ENCODE measurements at regions not wholly inside any gene's neighbourhood (a gene's known extent, or its start where the extent isn't known, plus 50 kb on each side); places are given as distances from the start of the nearest gene placed in this dataset.

DNA sequence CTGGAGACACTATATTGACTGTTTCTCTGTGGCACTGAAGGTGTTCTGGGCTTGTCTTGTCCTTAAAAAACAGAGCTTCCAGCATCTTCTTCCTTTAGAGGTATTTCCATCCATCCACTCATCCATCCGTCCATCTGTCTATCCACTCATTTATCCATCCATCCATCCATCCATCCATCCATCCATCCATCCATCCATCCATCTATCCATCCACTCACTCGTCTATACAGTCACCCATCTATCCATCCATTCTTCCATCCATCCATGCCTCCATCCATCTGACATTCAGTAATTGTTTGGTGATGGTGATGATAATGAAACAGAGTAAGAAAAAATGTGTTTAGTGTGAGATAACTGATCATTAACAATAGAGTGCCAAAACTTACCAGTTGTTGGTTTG, 334.8 kb downstream of the NSG2 start:
- no peak for DNase-seq (ENCODE audit: extremely low read depth, insufficient read length)
- TF ChIP-seq, protein P1, sequence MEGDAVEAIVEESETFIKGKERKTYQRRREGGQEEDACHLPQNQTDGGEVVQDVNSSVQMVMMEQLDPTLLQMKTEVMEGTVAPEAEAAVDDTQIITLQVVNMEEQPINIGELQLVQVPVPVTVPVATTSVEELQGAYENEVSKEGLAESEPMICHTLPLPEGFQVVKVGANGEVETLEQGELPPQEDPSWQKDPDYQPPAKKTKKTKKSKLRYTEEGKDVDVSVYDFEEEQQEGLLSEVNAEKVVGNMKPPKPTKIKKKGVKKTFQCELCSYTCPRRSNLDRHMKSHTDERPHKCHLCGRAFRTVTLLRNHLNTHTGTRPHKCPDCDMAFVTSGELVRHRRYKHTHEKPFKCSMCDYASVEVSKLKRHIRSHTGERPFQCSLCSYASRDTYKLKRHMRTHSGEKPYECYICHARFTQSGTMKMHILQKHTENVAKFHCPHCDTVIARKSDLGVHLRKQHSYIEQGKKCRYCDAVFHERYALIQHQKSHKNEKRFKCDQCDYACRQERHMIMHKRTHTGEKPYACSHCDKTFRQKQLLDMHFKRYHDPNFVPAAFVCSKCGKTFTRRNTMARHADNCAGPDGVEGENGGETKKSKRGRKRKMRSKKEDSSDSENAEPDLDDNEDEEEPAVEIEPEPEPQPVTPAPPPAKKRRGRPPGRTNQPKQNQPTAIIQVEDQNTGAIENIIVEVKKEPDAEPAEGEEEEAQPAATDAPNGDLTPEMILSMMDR (IDR thresholded peaks at IDR 0.05; ENCODE audit: insufficient read depth, low read length, poor library complexity, severe bottlenecking): no peak
- no peaks in the 10 kb centered on the region for H3K36me3 ChIP-seq (ENCODE audit: control insufficient read depth, insufficient read depth, low read length)
- no peak overlapping the region for H3K4me3 ChIP-seq (replicated peaks; ENCODE audit: low read depth, low read length)
- H3K27me3 ChIP-seq (replicated peaks; ENCODE audit: control insufficient read depth, insufficient read depth, low read length): no peaks in the 10 kb centered on the region

DNA sequence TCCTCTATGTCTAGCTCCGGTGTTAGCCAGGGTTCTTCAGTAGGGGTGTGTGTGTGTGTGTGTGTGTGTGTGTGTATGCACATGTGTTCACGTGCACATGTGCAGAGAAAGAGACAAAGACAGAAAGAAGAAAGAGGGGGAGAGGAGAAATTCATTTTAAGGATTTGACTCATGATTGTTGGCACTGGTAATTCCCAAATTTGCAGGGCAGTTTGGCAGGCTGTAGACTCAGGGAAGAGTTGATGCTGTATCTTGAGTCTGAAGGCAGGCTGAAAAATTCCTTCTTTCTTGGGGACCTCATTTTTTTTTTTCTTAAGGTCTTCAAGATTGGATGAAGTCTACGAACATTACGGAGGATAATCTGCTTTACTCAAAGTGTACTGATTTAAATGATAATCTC, 335.7 kb downstream of the NSG2 start:
- Histone ChIP-seq H3K36me3 (ENCODE audit: control insufficient read depth, insufficient read depth, low read length) (no peaks in the 10 kb centered on the region), H3K4me3 (replicated peaks; ENCODE audit: low read depth, low read length) (no peak overlapping the region), H3K27me3 (replicated peaks; ENCODE audit: control insufficient read depth, insufficient read depth, low read length) (no peaks in the 10 kb centered on the region)
- TF ChIP-seq, protein P1 (IDR thresholded peaks at IDR 0.05; ENCODE audit: insufficient read depth, low read length, poor library complexity, severe bottlenecking): no peak
- no peak for DNase-seq (ENCODE audit: extremely low read depth, insufficient read length)

GRCh38 chr5:174383210-174384167, 338.0 kb downstream of the NSG2 start:
- Histone ChIP-seq H3K4me3 (replicated peaks; ENCODE audit: low read depth, low read length) (no peak overlapping the region), H3K27me3 (replicated peaks; ENCODE audit: control insufficient read depth, insufficient read depth, low read length) (no peaks in the 10 kb centered on the region), H3K36me3 (ENCODE audit: control insufficient read depth, insufficient read depth, low read length) (no peaks in the 10 kb centered on the region)
- no peak for DNase-seq (ENCODE audit: extremely low read depth, insufficient read length)
- TF ChIP-seq, protein P1 (IDR thresholded peaks at IDR 0.05; ENCODE audit: insufficient read depth, low read length, poor library complexity, severe bottlenecking): no peak

GRCh38 chr5:174384509-174384947, 339.0 kb downstream of the NSG2 start:
- DNase-seq (ENCODE audit: extremely low read depth, insufficient read length): no peak
- TF ChIP-seq, protein P1 (IDR thresholded peaks at IDR 0.05; ENCODE audit: insufficient read depth, low read length, poor library complexity, severe bottlenecking): no peak
- Histone ChIP-seq H3K4me3 (replicated peaks; ENCODE audit: low read depth, low read length) (no peak overlapping the region), H3K36me3 (ENCODE audit: control insufficient read depth, insufficient read depth, low read length) (no peaks in the 10 kb centered on the region), H3K27me3 (replicated peaks; ENCODE audit: control insufficient read depth, insufficient read depth, low read length) (no peaks in the 10 kb centered on the region)

- Histone ChIP-seq H3K27me3 (replicated peaks; ENCODE audit: control insufficient read depth, insufficient read depth, low read length) (no peaks in the 10 kb centered on the region), H3K36me3 (ENCODE audit: control insufficient read depth, insufficient read depth, low read length) (no peaks in the 10 kb centered on the region), H3K4me3 (replicated peaks; ENCODE audit: low read depth, low read length) (no peak overlapping the region)
- DNase-seq (ENCODE audit: extremely low read depth, insufficient read length): no peak
- TF ChIP-seq, protein P1 (IDR thresholded peaks at IDR 0.05; ENCODE audit: insufficient read depth, low read length, poor library complexity, severe bottlenecking): no peak
Observed at GRCh38 chr5:174386306-174386705, 338.1 kb upstream of the MSX2 start.

Data from GM06990 (cell line).